Stimulated activated CD4-positive, alpha-beta T cell treated with anti-CD3 and anti-CD28 coated beads, Interleukin-15, amount 100 ng/mL, for 1 hour (primary cell): ENCODE measurements at regions not wholly inside any gene's neighbourhood (a gene's known extent, or its start where the extent isn't known, plus 50 kb on each side); places are given as distances from the start of the nearest gene placed in this dataset.
"Not testable (repeated sequence)": the region's sequence is repeated elsewhere in the genome, so short reads cannot be mapped to it uniquely, and the experiment has no call there.

Experiments used
- DNase-seq, 2 donors: peaks; one replicate each; pipeline ENCODE4 v3.0.0-alpha.2; 2020; ENCODE audit warnings: low read depth in 1 of 2, low spot score in 1 of 2

- no peak for DNase-seq
These were observed 104.8 kb upstream of the SMARCA2 start for GRCh38 chr9:1910269-1910811.

- DNase-seq, result no peak
These were observed 101.4 kb upstream of the SMARCA2 start for GRCh38 chr9:1913631-1914330.

GRCh38 chr9:1916095-1916494 is 99.1 kb upstream of the SMARCA2 start:
- DNase-seq, result no peak

GRCh38 chr9:1916655-1917054 is 98.5 kb upstream of the SMARCA2 start:
- no peak for DNase-seq

- DNase-seq, result no peak
These were observed 97.7 kb upstream of the SMARCA2 start for GRCh38 chr9:1917396-1917935.

- DNase-seq, result no peak
These were observed 97.0 kb upstream of the SMARCA2 start for GRCh38 chr9:1918108-1918507.

- no peak for DNase-seq
These were observed 96.5 kb upstream of the SMARCA2 start for GRCh38 chr9:1918622-1919021.

- DNase-seq, result no peak
These were observed 95.9 kb upstream of the SMARCA2 start for GRCh38 chr9:1919229-1919628.

- no peak for DNase-seq
These were observed 94.8 kb upstream of the SMARCA2 start for GRCh38 chr9:1920386-1920785.

- no peak for DNase-seq
These were observed 93.1 kb upstream of the SMARCA2 start for GRCh38 chr9:1922026-1922425.

GRCh38 chr9:1927546-1927945 is 87.6 kb upstream of the SMARCA2 start:
- DNase-seq, result no peak

- no peak for DNase-seq
These were observed 86.0 kb upstream of the SMARCA2 start for GRCh38 chr9:1929134-1929533.

GRCh38 chr9:1929722-1930244 is 85.4 kb upstream of the SMARCA2 start:
- no peak for DNase-seq

- DNase-seq, result not testable (repeated sequence)
These were observed 84.9 kb upstream of the SMARCA2 start for GRCh38 chr9:1930245-1930736.

- no peak for DNase-seq
These were observed 77.0 kb upstream of the SMARCA2 start for GRCh38 chr9:1938135-1938534.

GRCh38 chr9:1938675-1939170 is 76.4 kb upstream of the SMARCA2 start:
- DNase-seq, result no peak

- no peak for DNase-seq
These were observed 75.7 kb upstream of the SMARCA2 start for GRCh38 chr9:1939466-1939865.

- DNase-seq, result no peak
These were observed 75.2 kb upstream of the SMARCA2 start for GRCh38 chr9:1939926-1940368.

GRCh38 chr9:1941989-1942388 is 73.2 kb upstream of the SMARCA2 start:
- DNase-seq, result no peak

- no peak for DNase-seq
These were observed 68.4 kb upstream of the SMARCA2 start for GRCh38 chr9:1946526-1947283.

- no peak for DNase-seq
These were observed 67.7 kb upstream of the SMARCA2 start for GRCh38 chr9:1947438-1947837.
